GM12873 (cell line): ENCODE measurements at regions not wholly inside any gene's neighbourhood (a gene's known extent, or its start where the extent isn't known, plus 50 kb on each side); places are given as distances from the start of the nearest gene placed in this dataset.

Experiments
- CTCF ChIP-seq: IDR thresholded peaks from 2 replicates; pipeline ENCODE4 v1.5.1; 2012; ENCODE audit warnings: low read depth, mild to moderate bottlenecking, moderate library complexity, low read length, control low read depth; ENCODE audit not compliant: insufficient read depth; ENCODE audit errors: missing control alignments

- no peak for TF ChIP-seq CTCF
Measured at GRCh38 chr18:51575171-51575570, 377.7 kb upstream of the MEX3C start.

GRCh38 chr18:51578406-51578980, 381.0 kb upstream of the MEX3C start:
- TF ChIP-seq CTCF, result no peak

- TF ChIP-seq CTCF, result no peak
Measured at GRCh38 chr18:51580580-51580979, 383.1 kb upstream of the MEX3C start.

- TF ChIP-seq CTCF, result no peak
Measured at GRCh38 chr18:51582551-51582950, 385.1 kb upstream of the MEX3C start.

GRCh38 chr18:51588616-51589015, 391.1 kb upstream of the MEX3C start:
- no peak for TF ChIP-seq CTCF

GRCh38 chr18:51593931-51594330, 396.4 kb upstream of the MEX3C start:
- TF ChIP-seq CTCF, result no peak

- TF ChIP-seq CTCF, result no peak
Measured at GRCh38 chr18:51603111-51603510, 405.6 kb upstream of the MEX3C start.

- no peak for TF ChIP-seq CTCF
Measured at GRCh38 chr18:51603551-51603950, 406.1 kb upstream of the MEX3C start.
